ACHN (cell line): ENCODE measurements at regions not wholly inside any gene's neighbourhood (a gene's known extent, or its start where the extent isn't known, plus 50 kb on each side); places are given as distances from the start of the nearest gene placed in this dataset.
"Not testable (repeated sequence)": the region's sequence is repeated elsewhere in the genome, so short reads cannot be mapped to it uniquely, and the experiment has no call there.

ENCODE experiments used
- DNase-seq: peaks from one replicate; pipeline ENCODE4 v3.0.0-alpha.2; 2015
- in situ Hi-C: cut with HindIII; loops from 2 replicates; pipeline ENCODE4 v1.10.0; 2017; ENCODE audit warnings: low sequenced_read_pairs, low pct_ligation_motif_present, low pct_unique_long_range_greater_than_20kb

DNA sequence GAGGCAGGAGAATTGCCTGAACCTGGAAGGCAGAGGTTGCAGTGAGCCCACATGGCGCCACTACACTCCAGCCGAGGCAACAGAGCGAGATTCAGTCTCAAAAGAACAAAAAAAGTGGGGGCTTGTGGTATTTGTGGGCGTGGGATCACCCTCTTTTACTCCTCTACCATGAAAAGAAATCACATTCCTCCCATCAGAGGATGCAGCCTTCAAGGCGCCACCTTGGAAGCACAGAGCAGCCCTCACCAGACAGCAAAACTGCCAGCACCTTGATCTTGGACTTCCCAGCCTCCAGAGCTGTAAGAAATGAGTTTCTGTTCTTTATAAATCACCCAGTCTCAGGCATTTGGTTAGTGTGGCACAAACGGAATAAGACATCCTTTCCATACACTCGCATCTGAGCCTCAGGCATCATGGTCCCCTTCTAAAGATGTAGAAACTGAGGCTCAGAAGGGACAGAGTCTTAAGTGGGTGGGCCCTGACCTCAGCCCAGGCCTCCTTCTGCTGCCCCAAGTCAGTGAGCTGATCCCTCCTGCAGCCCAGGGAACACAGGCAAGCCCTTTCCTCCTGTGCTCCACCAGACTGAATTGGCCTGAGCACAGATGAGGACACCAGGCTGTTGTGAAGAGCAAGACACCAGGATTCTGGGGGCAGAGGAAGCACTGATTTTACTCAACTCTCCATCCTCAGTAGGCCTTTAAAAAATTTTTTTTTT, 201.7 kb upstream of the LINGO1 start:
- no peak for DNase-seq
- in situ Hi-C loops: no loop called here

DNA sequence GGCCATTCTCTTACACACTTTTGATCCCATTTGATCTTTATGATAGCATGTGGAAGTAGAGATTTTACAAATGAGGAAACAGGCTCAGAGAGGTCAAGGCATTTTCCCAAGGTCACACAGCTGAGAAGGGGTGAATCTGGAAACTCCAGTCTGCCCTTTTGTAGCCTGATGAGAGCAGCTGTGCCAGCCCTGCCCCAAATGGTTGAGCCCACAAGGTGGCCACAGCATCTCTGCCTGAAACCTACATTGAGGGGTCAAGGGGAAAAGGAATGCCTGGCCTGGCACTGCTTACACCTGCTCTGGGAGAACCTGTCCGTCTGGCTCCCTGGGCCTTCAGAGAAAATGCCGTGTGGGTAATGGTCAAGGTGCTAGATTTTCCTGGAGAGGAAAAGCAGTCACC, 200.2 kb upstream of the LINGO1 start:
- DNase-seq: no peak
- in situ Hi-C loops: no loop called here

DNA sequence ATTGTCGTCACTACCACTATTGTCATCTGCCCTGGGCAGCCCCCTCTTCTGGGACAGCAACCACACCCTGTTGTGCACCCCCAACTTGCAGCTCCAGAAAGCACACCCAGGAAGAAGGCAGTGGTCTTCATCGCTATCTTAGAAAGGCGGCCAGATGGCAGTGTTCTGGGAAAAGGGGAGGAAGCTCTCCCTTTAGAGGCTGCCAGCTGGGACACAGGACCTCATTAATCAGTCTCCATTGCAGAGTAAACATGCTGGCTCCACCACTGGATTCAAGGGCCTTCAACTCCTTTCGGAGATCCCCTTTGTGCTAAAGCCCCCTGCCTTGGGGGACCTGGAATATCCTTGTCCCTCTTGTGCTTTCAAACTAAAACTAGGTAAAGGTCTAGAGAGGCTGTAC, 199.3 kb upstream of the LINGO1 start:
- no peak for DNase-seq
- in situ Hi-C loops: no loop called here

DNA sequence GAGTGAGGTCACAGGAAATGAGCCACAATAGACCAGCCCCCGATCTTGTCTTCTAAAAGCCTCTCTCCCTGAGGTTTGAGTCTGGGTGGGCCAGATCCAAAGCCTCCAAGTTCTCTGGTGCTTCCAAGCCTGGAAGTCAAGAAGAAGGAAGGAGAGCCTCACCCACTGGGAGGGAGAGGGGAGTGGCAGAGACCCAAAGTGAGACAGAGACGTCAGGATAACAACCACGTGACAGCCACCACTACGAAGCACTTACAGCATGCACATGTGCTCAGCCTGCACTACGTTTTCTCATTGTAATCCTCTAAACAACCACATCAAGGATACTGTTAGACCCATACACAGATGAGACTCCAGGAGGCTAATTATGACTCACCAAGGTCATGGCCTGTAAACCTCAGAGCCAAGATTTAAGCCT, 197.3 kb upstream of the LINGO1 start:
- peak; percentile 17 for DNase-seq
- in situ Hi-C loops: no loop called here

DNA sequence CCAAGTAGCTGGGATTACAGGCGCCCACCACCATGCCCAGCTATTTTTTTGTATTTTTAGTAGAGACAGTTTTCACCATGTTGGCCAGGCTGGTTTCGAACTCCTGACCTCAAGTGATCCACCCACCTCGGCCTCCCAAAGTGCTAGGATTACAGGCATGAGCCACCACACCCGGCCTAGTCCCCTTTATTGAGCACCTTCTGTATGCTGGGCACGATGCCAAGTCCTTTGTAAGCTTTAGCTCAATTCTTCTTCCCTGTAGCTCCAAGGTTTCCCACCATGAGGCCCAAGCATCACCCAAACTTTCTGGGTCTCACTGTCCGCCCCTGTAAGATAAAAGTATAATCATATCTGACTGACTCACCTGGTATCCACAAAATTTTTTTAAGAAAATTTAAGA, 196.6 kb upstream of the LINGO1 start:
- DNase-seq, in situ Hi-C loops: not testable (repeated sequence)

DNA sequence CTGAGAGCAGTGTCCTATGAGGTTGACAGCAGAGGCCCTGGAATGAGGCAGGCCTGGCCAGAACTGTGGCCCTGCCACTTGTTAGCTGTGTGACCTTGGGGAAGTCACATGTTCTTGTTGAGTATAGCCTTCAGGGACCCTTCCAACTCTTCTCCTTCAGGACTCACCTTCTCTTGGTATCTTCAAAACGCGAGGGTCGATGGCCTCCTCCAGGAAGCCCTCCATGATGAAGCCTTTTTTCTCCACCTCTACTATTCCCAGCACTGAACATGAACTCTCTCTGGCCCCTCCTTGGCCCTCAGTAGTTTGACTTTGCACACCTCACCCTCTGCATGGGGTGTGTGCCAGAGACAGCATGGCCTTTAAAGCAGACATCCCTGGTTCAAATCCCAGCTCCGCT, 195.1 kb upstream of the LINGO1 start:
- DNase-seq: no peak
- in situ Hi-C loops: no loop called here

DNA sequence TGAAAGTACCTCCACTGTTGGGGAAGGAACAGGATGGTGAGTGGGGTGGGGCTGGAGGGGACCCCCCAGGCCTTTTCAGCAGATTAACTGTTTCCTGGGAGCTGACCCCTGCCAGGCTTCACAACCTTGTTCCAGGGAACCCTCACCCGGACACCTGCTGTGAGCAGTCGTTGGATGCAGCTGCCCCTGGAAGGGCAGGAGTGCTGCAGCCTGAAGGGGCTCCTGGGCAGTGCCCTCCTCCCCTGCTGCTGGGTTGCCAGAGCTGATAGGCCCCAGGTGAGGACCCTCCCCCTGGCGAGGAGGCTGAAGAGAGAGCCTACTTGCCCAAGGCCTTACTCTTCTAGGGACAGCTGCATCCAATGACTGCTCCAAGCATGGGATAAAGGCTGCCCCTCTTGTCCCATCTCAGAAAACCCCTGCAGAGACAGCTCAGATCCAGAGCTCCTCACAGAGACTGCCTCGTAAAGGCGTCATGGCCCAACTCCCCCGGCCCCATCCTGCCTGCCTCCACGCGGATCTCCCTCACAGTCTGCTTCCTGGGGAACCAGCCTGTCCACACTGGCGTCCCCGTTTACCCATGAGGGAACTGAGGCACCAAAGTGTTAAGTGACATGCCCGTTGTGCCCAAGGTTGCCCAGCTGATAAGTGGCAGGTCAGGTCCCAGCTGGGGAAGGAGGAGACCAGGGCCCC, 193.4 kb upstream of the LINGO1 start:
- in situ Hi-C loops: no loop called here
- no peak for DNase-seq

DNA sequence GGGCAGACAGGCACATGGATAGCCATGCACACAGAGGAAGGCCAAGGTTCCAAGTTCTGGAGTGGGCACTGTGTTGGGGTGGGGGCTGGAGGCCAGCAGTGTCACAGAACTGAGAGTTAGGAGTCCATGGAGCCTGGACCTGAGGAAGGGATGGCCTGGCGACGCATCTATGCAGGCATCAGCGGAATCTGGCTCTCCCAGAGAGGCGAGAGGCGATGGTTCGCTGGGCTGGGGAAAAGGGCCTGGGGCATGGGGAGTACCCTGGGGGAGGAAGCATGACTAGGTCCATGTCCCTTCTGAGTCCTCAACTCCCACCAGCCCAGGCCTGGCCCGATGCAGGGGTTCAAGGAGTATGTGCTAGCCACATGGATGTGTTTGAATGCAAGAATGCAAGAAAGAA, 192.8 kb upstream of the LINGO1 start:
- no peak for DNase-seq
- in situ Hi-C loops: no loop called here

DNA sequence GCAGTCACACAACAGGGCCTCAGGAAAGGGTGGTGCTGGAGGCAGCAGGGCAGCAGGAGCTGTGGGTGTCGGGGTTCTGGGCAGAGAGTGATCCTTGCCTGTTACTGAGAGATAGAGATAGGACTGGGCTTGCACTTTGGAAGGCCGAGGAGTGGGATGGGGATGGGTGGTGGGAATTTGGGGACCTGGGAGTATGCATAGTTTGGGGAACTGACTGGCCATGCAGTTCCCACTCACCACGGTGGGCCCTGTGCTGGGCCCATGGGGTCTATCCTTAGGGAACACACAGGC, 192.5 kb upstream of the LINGO1 start:
- in situ Hi-C loops: no loop called here

DNA sequence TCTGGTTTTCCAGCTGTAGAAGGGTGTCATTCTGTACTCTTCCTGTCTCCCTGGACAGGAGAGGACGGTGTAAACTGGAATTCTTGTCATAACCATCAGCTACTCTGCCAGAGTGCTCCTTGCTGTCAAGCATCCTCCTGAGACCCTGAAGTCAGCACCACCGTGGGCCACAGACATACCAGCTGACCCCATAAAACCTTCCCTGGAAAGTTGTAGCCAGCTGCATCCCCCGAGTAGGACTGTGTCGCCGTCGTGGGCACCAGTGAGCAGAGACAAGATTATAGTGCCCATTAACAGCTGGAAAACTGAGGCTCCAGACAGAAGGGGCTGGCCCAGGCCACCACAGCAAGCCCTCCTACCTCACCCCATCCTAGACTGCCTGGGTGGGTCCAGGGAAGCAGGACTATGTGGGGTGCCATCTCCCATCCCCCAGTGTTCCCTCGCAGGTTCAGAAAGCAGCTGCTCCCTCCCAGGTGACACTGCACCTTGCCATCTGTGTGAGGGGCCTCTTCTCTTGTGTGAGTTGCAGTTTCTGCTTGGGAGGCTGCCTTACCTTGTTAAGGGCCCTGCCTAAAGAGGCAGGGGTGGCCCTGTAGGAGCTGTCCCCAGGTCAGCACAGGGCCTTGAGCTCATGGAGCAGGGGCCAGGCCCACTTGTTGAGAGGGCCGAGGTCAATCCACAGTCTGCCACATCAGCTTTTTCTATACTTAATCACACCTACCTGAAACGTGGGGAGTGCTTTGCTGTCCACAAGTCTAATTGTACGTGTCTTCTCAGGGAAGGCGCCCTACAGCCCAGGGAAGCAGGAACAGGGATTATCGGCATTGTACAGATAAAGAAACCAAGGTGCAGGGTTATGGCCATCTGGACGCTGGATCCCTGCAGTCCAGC, 191.9 kb upstream of the LINGO1 start:
- no peak for DNase-seq
- in situ Hi-C loops: no loop called here

More for the DNA sequence above, 192.5 kb upstream of the LINGO1 start:
- DNase-seq: no peak

DNA sequence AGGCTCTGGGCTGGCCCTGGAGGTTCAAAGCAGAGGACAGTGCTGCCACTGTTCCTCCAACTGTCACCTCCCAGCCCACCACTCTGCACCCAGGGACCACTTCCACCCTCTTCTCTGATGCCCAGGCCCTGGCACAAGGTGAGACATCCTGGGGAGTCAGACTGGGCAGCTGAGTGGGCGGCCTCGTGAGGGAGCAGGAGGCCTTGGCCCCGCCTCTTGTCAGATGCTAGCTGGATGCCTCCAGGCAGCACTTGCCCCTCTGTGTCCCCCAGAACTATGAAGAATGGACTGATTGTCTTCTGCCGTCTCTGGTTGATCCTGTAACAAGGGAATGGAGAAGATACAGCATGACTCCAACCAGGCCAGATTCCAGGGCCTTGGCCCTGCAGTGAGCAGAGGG, 191.0 kb upstream of the LINGO1 start:
- in situ Hi-C loops: no loop called here
- DNase-seq: no peak

DNA sequence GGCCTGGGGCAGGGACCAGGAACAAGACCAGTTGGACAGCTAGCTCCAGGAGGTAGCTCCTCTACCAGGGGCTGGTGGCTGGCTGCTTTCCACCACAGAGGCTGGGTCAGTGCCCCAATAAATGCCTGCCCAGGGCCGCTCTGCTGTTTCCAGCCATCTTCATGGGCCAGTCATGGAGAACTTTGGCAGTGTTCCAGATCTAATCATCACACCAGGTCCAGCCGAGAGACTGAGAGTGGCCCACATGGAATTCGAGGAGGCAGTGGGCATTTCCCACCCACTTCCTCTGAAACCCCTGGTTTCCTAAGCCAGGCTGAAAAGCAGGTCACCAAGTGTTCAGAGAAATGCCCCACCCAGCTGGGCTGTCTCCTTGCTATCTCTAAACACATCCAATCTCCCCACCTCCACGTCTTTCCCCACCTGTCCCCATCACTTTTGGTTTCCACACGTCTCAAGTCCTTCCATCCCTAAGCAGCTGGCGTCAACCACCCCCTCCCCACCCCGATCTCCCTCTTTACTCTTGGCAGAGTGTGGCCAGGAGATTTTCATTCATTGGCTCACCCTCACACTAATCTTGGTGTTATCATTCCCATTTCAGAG, 190.0 kb upstream of the LINGO1 start:
- DNase-seq: no peak
- in situ Hi-C loops: no loop called here

DNA sequence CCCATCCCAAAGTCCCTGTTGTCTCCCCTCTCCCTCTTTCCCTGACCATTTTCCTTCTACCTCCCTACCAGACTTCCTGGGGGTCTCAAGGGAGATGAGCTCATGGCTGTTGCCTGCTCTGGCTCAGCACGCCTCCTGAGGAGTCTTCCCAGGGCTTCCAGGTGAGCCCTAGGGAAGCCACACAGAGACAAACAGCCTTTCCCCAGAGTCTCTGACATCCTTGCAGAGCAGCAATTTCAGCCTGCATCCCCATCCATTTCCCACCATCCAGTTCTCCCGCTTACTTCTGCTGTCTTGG, 189.2 kb upstream of the LINGO1 start:
- no peak for DNase-seq
- in situ Hi-C loops: no loop called here

DNA sequence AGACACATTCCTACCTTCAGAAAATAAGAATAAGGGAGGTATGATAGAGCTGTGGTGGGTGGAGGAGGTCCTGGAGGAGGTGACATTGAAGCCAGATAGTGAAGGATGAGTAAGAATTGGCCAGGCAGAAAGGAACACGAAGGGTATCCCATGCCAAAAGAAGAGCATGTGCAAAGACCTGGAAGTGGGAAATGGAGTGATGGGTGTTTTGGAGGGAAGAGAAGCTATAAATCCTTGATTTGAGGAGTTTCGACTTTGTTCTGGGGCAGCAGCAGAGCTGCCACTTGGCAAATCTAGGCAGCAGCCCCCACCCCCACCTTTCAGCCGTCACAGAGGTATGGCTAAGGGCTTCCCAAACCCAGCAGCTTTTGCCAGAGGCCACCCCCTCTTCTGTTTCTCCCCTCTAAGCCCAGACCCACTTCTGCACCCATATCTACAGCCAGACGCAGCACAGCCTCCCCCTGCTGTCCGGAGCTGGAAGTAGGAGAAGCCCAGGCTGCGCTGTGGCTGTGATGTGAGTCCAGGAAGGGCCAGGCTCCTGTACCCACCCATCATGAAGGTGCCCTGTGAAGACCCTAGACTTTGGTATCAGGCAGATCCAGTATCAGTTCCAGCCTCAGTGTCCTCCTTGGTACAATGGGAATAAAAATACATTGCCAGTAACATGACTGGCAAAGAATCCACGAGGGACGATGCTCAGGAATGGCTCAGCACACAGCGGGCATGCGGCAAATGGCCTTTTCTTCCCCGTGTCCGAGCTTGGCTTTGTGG, 188.7 kb upstream of the LINGO1 start:
- peak; percentile 54 for DNase-seq
- in situ Hi-C loops: no loop called here

DNA sequence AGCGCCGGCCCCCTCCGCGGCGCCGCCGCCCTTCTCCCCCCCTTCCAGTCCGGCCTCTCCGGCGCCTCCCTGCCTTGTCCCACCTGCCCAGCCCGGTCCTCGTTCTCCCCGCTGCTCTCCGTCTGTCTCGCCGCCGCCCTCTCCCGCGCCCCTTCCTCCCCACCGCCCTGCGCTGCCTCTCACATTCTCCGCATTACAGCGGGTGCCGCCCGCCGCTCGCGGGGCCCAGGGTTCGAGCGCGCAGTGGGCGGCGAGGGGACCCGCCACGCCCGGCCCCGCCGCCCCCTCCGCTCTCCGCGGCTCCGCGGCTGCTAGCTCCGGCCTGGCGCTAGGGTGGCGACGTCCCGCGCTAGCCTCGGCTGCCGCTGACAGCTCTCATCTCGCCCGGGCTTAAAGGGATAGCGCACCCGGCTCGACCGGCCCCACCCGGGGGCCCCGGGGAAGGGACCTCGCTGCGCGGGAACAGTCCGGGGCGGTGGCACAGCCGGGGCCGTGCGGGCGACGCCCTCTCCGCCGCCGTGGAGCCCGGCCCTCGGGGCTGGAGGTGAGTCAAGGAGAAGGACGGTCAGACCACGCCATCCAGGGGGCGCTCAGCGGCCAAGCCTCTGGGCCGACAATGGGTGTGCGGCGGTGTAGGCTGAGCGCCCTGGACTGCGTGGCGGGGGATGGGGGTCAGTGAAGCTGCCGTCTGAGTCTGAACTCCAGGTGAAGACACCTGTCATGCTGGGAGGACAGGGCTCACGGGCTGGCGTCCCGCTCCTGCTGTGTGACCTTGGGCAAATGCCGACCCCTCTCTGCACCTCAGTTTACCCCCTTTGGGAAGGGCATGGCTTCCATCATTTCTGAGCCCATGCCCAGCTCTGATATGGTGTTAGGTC, 187.4 kb upstream of the LINGO1 start:
- in situ Hi-C loops: no loop called here
- peak; percentile 47 for DNase-seq

DNA sequence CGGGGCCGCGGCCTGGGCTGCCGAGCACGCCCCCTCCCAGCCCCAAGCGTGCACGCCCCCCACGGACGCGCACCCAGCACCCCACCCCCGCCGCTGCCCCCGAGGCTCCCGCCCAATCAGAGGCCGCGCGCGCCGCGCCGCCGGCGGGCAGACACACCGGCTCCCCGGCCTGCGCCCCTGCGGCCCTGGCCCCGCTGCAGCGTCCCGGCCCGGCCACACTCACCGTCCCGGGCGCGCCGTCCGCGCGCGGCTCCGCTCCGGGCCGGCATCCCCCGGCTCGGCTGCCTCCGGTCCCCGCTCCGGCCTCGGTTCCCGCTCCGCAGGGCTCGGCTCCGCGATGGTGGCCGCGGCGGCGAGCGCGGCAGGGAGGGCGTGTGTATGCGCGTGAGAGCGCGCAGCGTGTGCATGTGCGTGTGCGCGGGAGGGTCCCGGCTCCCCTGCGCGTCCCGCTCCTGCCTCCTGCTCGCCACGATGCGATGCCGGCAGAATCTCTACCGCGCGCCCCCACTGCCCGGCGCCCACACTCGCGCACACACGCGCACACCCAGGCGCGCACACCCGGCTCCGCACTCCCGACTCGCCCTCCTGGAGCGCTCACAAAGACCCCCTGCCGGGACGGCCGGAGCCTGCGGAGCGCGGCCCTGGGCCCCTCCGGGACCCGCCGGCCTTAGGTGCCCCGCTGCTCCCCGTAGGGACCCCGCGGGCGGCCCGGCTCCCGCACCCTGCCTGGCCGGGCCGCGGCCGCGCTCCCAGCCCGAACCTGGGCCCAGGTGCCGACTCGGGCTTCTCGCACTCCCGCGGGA, 186.5 kb upstream of the LINGO1 start:
- in situ Hi-C loops: no loop called here
- DNase-seq: no peak

DNA sequence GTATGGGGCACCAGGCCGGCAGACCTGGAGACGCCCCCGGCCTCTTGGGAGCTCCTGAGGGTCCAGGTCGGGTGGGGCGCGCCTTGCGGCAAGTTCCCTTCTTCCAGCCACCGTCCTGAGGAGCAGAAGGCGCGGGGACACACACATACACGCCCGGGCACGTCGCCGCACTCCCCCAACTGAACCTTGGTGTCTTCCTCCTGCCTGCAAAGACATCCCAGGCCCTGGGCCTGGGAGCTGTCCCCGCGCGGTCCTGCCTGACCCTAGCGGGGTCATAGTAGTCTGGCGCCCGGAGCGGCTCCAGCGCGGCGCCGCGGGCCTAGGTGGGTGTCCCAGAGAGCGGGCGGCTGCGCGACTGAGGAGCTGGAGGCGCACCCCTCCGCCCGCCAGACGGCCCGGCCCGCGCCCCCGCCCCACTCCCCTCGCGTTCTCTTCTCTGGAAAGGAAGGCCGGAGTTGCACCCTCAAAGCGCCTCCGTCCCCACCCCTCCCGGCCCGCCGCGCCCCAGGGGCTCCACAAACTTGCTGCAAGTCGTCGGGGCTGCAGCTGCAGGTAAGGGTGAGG, 185.9 kb upstream of the LINGO1 start:
- DNase-seq: no peak
- in situ Hi-C loops: no loop called here
